ENCODE measurements at regions not wholly inside any gene's neighbourhood (a gene's known extent, or its start where the extent isn't known, plus 50 kb on each side); places are given as distances from the start of the nearest gene placed in this dataset.

DNA sequence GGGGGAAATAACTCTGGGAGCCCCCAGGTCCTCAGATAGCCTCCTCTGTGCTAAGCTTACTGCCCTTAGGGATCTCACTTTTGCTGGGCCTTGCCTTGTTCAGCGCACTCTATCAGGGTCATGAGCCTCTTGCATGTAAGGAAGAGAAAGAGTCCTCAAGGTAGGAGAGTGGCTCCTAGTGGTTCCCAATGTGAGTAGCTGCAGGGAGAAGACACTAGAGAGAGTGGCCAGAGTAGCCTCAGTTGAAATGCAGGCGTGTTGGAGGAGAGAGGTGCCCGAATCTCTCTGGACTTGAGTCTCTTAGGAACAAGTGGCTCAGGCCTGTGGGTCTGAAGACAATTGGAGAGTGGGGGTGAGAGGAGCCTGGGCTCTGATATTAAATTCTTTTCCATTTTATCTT is 94.3 kb upstream of the SORCS3 start:
- H3K9me3 ChIP-seq, result no peaks in the 10 kb centered on the region
- DNase-seq (ENCODE audit: low spot score), result no peak
- ATAC-seq (ENCODE audit: insufficient number of reproducible peaks, low FRiP score, low read depth), result no peak
- no peaks in the 10 kb centered on the region for H3K4me1 ChIP-seq (ENCODE audit: control insufficient read depth in 1 of 2, low read depth in 2 of 2)
- TF ChIP-seq, protein P1, sequence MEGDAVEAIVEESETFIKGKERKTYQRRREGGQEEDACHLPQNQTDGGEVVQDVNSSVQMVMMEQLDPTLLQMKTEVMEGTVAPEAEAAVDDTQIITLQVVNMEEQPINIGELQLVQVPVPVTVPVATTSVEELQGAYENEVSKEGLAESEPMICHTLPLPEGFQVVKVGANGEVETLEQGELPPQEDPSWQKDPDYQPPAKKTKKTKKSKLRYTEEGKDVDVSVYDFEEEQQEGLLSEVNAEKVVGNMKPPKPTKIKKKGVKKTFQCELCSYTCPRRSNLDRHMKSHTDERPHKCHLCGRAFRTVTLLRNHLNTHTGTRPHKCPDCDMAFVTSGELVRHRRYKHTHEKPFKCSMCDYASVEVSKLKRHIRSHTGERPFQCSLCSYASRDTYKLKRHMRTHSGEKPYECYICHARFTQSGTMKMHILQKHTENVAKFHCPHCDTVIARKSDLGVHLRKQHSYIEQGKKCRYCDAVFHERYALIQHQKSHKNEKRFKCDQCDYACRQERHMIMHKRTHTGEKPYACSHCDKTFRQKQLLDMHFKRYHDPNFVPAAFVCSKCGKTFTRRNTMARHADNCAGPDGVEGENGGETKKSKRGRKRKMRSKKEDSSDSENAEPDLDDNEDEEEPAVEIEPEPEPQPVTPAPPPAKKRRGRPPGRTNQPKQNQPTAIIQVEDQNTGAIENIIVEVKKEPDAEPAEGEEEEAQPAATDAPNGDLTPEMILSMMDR (IDR thresholded peaks at IDR 0.05), result no peak
- H3K36me3 ChIP-seq, result no peaks in the 10 kb centered on the region
- no peak overlapping the region for H3K4me3 ChIP-seq
- no peak overlapping the region for H3K27ac ChIP-seq
- H3K27me3 ChIP-seq (replicated peaks; ENCODE audit: insufficient read depth), result no peaks in the 10 kb centered on the region

DNA sequence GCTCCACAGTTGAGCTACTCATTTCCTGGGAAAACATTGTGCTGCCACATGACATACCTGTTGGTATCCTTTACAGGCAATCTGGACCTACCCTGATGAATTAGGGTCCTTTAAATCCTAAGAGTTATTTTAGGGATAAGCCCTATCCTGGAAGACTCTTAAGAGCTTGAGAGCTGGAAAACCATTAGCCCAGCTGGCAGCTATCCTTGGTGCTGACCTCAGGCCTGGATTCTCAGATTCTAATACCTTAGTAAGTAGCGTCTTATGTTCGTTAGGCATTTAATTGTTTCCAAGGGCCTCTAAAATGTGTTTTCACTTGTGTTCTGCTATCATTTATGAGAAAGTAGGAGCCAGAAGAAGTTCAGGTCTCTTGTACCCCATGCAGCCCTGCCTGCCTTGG is 93.0 kb upstream of the SORCS3 start:
- Histone ChIP-seq H3K4me1 (ENCODE audit: control insufficient read depth in 1 of 2, low read depth in 2 of 2) (no peaks in the 10 kb centered on the region), H3K9me3 (no peaks in the 10 kb centered on the region), H3K4me3 (no peak overlapping the region), H3K27ac (no peak overlapping the region), H3K27me3 (replicated peaks; ENCODE audit: insufficient read depth) (no peaks in the 10 kb centered on the region), H3K36me3 (no peaks in the 10 kb centered on the region)
- DNase-seq (ENCODE audit: low spot score) (no peak), ATAC-seq (ENCODE audit: insufficient number of reproducible peaks, low FRiP score, low read depth) (no peak)
- TF ChIP-seq, protein P1 (IDR thresholded peaks at IDR 0.05), result no peak

DNA sequence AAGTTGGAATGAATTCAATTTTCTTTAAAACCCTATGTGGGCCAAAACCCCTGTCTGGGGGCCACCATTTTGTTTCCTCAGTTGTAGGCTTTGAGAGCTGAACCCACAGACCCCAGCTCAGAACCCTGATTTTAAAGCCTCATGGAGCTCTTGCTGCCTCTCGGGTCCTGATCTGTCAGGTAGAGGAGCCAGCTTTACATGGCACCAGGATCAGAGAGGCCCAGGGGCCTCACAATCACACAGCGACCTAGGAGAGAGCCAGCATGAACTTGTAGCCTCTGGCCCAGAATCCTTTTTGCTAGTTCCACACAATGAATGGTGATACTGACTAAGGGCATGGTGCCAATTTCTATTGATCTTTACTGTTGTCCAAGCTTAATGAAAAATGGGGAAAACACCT is 84.3 kb upstream of the SORCS3 start:
- TF ChIP-seq, protein P1 (IDR thresholded peaks at IDR 0.05), result no peak
- H3K4me1 ChIP-seq (ENCODE audit: control insufficient read depth in 1 of 2, low read depth in 2 of 2), result no peaks in the 10 kb centered on the region
- DNase-seq (ENCODE audit: low spot score) (no peak), ATAC-seq (ENCODE audit: insufficient number of reproducible peaks, low FRiP score, low read depth) (no peak)
- H3K4me3 ChIP-seq, result no peak overlapping the region
- no peak overlapping the region for H3K27ac ChIP-seq
- no peaks in the 10 kb centered on the region for H3K9me3 ChIP-seq
- H3K36me3 ChIP-seq, result no peaks in the 10 kb centered on the region
- H3K27me3 ChIP-seq (replicated peaks; ENCODE audit: insufficient read depth), result no peaks in the 10 kb centered on the region

DNA sequence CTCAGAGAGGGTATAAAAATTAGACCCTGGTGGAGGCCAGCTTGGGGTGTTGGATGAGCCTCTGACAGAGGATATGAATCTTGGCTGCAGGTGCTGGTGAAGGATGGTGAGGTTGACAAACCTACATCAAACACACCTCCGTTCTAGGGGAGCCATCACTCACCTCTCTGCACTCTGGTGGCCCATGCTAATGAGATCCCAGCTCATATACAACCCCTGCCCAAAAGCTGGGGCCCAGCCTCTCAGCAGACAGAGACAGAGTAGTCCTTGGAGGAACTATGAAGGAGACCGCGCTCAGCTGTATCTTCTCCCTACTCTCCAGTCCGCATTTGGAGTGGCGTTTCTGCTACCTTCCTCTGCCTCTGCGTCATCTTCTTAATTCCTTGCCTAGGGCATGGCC is 83.1 kb upstream of the SORCS3 start:
- DNase-seq (ENCODE audit: low spot score), result no peak
- Histone ChIP-seq H3K27me3 (replicated peaks; ENCODE audit: insufficient read depth) (no peaks in the 10 kb centered on the region), H3K36me3 (no peaks in the 10 kb centered on the region), H3K27ac (no peak overlapping the region), H3K9me3 (no peaks in the 10 kb centered on the region), H3K4me3 (no peak overlapping the region), H3K4me1 (ENCODE audit: control insufficient read depth in 1 of 2, low read depth in 2 of 2) (no peaks in the 10 kb centered on the region)
- ATAC-seq (ENCODE audit: insufficient number of reproducible peaks, low FRiP score, low read depth), result no peak
- TF ChIP-seq, protein P1 (IDR thresholded peaks at IDR 0.05), result no peak

DNA sequence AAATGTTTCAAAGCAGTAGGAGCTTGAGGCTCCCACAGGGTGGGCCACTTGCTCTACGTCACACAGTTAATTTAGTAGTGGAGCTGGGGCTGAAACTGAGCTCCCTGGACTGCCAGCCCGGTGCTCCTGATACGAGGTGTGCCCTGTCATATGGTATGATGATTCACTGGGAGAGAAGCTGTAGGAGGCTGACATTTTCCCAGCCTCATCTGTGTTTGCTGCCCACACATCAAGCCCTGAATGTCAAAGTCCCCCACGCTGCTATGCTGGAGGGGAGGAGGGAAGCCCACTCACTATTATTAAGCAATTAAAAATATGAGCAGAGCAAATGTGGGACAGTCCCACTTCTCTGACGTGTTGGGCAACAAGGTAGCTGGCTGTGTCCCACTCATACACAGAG is 81.2 kb upstream of the SORCS3 start:
- TF ChIP-seq, protein P1 (IDR thresholded peaks at IDR 0.05), result no peak
- H3K27me3 ChIP-seq (replicated peaks; ENCODE audit: insufficient read depth), result no peaks in the 10 kb centered on the region
- H3K4me1 ChIP-seq (ENCODE audit: control insufficient read depth in 1 of 2, low read depth in 2 of 2), result no peaks in the 10 kb centered on the region
- H3K9me3 ChIP-seq, result no peaks in the 10 kb centered on the region
- H3K27ac ChIP-seq, result no peak overlapping the region
- DNase-seq (ENCODE audit: low spot score) (no peak), ATAC-seq (ENCODE audit: insufficient number of reproducible peaks, low FRiP score, low read depth) (no peak)
- H3K4me3 ChIP-seq, result no peak overlapping the region
- no peaks in the 10 kb centered on the region for H3K36me3 ChIP-seq
